Neutrophil (primary cell): ENCODE measurements at regions not wholly inside any gene's neighbourhood (a gene's known extent, or its start where the extent isn't known, plus 50 kb on each side); places are given as distances from the start of the nearest gene placed in this dataset.
"Not testable (repeated sequence)": the region's sequence is repeated elsewhere in the genome, so short reads cannot be mapped to it uniquely, and the experiment has no call there.

Experiments
- H3K27ac ChIP-seq: fragments of 200-600 bp; sonication (generic); 2 replicates; pipeline ENCODE4 v1.5.1; 2016; ENCODE audit warnings: mild to moderate bottlenecking, moderate library complexity
- H3K27me3 ChIP-seq: fragments of 200-600 bp; sonication (generic); 2 replicates; pipeline ENCODE4 v1.6.0; 2016; ENCODE audit warnings: mild to moderate bottlenecking
- H3K36me3 ChIP-seq: fragments of 200-600 bp; sonication (generic); 2 replicates; pipeline ENCODE4 v1.5.1; 2017
- H3K4me1 ChIP-seq, 2 experiments: fragments of 200-600 bp in 1 of 2; sonication (generic) in 1 of 2; 1 replicate in 1 of 2; 2 replicates in 1 of 2; pipeline versions ENCODE4 v1.5.1 to v1.6.1; 2013 to 2016; ENCODE audit warnings: low read depth in 1 of 2, low read length in 1 of 2, mild to moderate bottlenecking in 1 of 2, moderate library complexity in 1 of 2; ENCODE audit not compliant: control insufficient read depth in 1 of 2, insufficient read depth in 1 of 2
- H3K4me3 ChIP-seq, 2 experiments: fragments of 200-600 bp in 1 of 2; sonication (generic) in 1 of 2; 1 replicate in 1 of 2; 2 replicates in 1 of 2; pipeline ENCODE4 v1.5.1; 2013 to 2016; ENCODE audit warnings: low read depth in 1 of 2, low read length in 1 of 2, mild to moderate bottlenecking in 1 of 2, moderate library complexity in 1 of 2
- H3K9me3 ChIP-seq: fragments of 200-600 bp; sonication (generic); 2 replicates; pipeline ENCODE4 v1.5.1; 2016
- TF ChIP-seq, protein P1 (sequence below): fragments of 200-600 bp; sonication (generic); IDR thresholded peaks from 2 replicates; pipeline ENCODE4 v1.5.1; 2016; ENCODE audit warnings: antibody characterized with exemption

DNA sequence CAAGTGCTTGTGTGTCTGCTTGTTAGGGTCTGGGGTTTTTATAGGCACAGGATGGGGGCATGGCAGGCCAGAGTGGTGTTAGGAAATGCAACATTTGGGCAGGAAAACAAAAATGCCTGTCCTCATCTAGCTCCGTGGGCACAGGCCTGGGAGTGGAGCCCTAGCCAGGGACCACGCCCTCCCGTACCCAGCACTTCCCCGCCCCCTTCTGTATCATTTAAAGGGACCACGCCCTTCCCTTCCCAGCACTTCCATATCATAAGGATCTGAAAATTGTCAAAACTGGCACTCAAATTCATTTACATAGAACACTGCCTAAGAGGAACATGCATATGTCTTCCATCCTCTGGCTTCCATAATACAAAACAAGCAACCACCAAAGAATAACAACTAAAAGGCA is 185.8 kb downstream of the B3GLCT start:
- no peaks in the 10 kb centered on the region for H3K9me3 ChIP-seq
- no peaks in the 10 kb centered on the region for H3K36me3 ChIP-seq
- TF ChIP-seq, protein P1, sequence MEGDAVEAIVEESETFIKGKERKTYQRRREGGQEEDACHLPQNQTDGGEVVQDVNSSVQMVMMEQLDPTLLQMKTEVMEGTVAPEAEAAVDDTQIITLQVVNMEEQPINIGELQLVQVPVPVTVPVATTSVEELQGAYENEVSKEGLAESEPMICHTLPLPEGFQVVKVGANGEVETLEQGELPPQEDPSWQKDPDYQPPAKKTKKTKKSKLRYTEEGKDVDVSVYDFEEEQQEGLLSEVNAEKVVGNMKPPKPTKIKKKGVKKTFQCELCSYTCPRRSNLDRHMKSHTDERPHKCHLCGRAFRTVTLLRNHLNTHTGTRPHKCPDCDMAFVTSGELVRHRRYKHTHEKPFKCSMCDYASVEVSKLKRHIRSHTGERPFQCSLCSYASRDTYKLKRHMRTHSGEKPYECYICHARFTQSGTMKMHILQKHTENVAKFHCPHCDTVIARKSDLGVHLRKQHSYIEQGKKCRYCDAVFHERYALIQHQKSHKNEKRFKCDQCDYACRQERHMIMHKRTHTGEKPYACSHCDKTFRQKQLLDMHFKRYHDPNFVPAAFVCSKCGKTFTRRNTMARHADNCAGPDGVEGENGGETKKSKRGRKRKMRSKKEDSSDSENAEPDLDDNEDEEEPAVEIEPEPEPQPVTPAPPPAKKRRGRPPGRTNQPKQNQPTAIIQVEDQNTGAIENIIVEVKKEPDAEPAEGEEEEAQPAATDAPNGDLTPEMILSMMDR = no peak
- peaks cover 12% of the 10 kb centered on the region for H3K27me3 ChIP-seq
- H3K27ac ChIP-seq = no peak overlapping the region
- no peak overlapping the region for H3K4me3 ChIP-seq
- H3K4me1 ChIP-seq = no peaks in the 10 kb centered on the region

DNA sequence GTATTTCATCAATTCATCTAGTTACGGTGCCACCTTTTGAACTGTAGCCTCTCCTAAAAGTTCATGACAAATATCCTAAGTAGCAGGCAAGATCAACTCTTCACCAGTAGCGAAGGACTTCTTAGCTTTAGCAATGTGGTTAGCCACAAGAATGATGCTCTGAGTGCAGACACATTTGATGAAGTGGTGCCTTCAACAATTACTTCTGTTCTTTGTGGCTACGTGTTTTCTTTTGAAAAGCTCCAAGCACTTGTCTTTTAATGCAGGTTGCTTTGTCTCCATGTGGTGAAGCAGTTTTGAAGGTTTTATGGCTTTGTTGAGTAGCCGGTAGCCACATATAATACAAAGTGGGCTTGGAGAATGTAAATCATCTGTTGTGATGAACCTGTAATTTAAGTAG is 194.7 kb downstream of the B3GLCT start:
- Histone ChIP-seq H3K9me3 (peaks cover 6% of the 10 kb centered on the region), H3K27ac (no peak overlapping the region), H3K36me3 (no peaks in the 10 kb centered on the region), H3K4me1 (no peaks in the 10 kb centered on the region), H3K27me3 (no peaks in the 10 kb centered on the region), H3K4me3 (no peak overlapping the region)
- TF ChIP-seq, protein P1 = no peak

DNA sequence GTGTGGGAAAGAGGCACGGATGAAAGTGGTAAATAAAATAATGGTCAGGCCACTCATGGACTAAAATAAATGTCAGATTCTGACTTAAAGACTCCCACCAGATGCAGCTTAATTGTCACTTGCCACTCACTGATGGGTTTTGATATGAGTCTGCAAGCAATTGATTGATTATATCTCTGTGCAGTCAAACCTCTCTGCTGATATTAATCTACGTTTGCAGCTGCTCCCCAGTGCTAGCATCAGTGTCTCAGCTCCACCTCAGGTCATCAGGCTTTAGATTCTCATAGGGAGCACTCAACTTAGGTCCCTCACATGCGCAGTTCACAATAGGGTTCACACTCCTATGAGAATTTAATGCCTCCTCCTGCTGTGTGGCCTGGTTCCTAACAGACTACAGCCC is 195.3 kb downstream of the B3GLCT start:
- no peaks in the 10 kb centered on the region for H3K27me3 ChIP-seq
- peaks cover 6% of the 10 kb centered on the region for H3K9me3 ChIP-seq
- no peak overlapping the region for H3K27ac ChIP-seq
- no peaks in the 10 kb centered on the region for H3K4me1 ChIP-seq
- TF ChIP-seq, protein P1 = no peak
- H3K36me3 ChIP-seq = no peaks in the 10 kb centered on the region
- H3K4me3 ChIP-seq = no peak overlapping the region

DNA sequence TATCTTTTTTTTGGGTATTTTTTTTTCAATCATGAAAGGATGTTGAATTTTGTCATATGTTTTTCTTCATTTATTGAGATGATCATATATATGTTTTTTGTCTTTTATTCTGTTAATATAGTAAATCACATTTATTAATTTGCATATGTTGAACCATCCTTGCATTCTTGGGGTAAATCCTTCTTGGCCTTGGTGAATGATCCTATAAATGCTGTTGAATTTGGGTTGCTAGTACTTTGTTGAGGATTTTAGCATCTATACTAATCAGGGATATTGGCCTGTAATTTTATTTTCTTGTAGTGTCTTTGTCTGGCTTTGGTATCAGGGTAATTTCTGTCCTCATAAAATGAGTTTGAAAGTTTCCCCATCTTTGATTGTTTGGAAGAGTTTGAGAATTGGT is 199.9 kb downstream of the B3GLCT start:
- TF ChIP-seq, protein P1 = no peak
- Histone ChIP-seq H3K4me3 (no peak overlapping the region), H3K27ac (no peak overlapping the region), H3K9me3 (peaks cover 6% of the 10 kb centered on the region), H3K27me3 (no peaks in the 10 kb centered on the region), H3K36me3 (no peaks in the 10 kb centered on the region), H3K4me1 (no peaks in the 10 kb centered on the region)

DNA sequence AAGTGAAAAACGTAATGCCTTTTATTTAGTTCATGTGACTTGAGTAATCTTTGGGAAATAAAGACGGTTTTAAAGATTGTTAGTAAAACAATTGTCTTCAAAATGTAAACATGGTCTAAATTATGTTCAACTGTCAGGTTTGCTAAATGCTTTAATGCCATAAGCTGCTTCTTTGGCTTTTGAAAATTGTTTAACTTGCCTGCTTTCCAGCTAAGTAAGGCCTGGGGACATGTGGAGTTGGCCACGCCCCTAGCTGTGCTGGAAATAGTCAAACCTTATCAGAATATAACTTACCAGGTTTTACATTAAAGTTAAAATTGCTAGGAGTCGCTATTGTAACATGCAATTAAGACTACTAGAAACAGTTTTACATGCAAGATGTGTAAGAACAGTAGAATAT is 203.9 kb downstream of the B3GLCT start:
- not testable (repeated sequence) for H3K4me3 ChIP-seq

DNA sequence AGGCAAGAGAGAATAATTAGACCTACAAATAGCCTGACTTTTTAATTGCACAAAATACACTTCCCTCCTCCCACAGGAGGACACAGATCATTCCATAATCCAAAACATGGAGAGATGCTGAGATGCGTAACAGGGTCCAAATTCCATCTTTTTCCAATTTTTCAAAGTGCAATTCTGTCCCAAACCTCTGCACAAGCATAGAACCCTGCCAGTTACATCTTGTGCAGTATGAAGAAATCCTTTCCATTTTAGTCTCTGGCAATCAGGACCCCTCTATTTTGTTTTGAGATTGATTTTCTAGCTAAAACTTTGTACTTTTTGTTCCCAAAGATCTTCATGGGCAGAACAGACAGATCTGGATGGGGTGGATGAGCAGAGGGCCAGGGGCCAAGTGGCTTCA is 209.2 kb downstream of the B3GLCT start:
- H3K4me3 ChIP-seq = no peak overlapping the region
- H3K27ac ChIP-seq = no peak overlapping the region
- no peaks in the 10 kb centered on the region for H3K9me3 ChIP-seq
- H3K27me3 ChIP-seq = peaks cover 14% of the 10 kb centered on the region
- no peaks in the 10 kb centered on the region for H3K36me3 ChIP-seq
- no peaks in the 10 kb centered on the region for H3K4me1 ChIP-seq
- TF ChIP-seq, protein P1 = no peak

More for the DNA sequence above, 203.9 kb downstream of the B3GLCT start:
- H3K36me3 ChIP-seq, H3K4me1 ChIP-seq, H3K9me3 ChIP-seq, H3K27ac ChIP-seq, H3K27me3 ChIP-seq: not testable (repeated sequence)
